GM21737 (cell line): ENCODE measurements at regions not wholly inside any gene's neighbourhood (a gene's known extent, or its start where the extent isn't known, plus 50 kb on each side); places are given as distances from the start of the nearest gene placed in this dataset.
"Not testable (repeated sequence)": the region's sequence is repeated elsewhere in the genome, so short reads cannot be mapped to it uniquely, and the experiment has no call there.

Source experiments
- ATAC-seq: cut with Tn5 transposase; IDR thresholded peaks from one replicate; pipeline ENCODE4 v1.9.1; 2021; ENCODE audit warnings: mild to moderate bottlenecking, moderate library complexity; ENCODE audit not compliant: unreplicated experiment

GRCh38 chr3:145906301-145906700 is 254.7 kb downstream of the PLOD2 start:
- ATAC-seq = no peak

- ATAC-seq = no peak
Measured at GRCh38 chr3:145906755-145907154, 254.2 kb downstream of the PLOD2 start.

GRCh38 chr3:145911016-145911415 is 250.0 kb downstream of the PLOD2 start:
- no peak for ATAC-seq

- ATAC-seq = no peak
Measured at GRCh38 chr3:145915787-145916186, 245.2 kb downstream of the PLOD2 start.

GRCh38 chr3:145927736-145928135 is 233.2 kb downstream of the PLOD2 start:
- ATAC-seq = not testable (repeated sequence)

GRCh38 chr3:145936971-145937370 is 224.0 kb downstream of the PLOD2 start:
- ATAC-seq = no peak

- no peak for ATAC-seq
Measured at GRCh38 chr3:145939431-145939830, 221.6 kb downstream of the PLOD2 start.

GRCh38 chr3:145942052-145942451 is 218.9 kb downstream of the PLOD2 start:
- ATAC-seq = no peak

GRCh38 chr3:145943952-145944351 is 217.0 kb downstream of the PLOD2 start:
- no peak for ATAC-seq

- ATAC-seq = no peak
Measured at GRCh38 chr3:145951441-145951840, 209.5 kb downstream of the PLOD2 start.

- no peak for ATAC-seq
Measured at GRCh38 chr3:145952536-145952935, 208.4 kb downstream of the PLOD2 start.

GRCh38 chr3:145953316-145953715 is 207.7 kb downstream of the PLOD2 start:
- no peak for ATAC-seq

GRCh38 chr3:145959457-145960088 is 201.4 kb downstream of the PLOD2 start:
- no peak for ATAC-seq

- ATAC-seq = no peak
Measured at GRCh38 chr3:145963111-145963510, 197.9 kb downstream of the PLOD2 start.

GRCh38 chr3:145967043-145967442 is 193.9 kb downstream of the PLOD2 start:
- ATAC-seq = no peak

GRCh38 chr3:145971186-145971585 is 189.8 kb downstream of the PLOD2 start:
- ATAC-seq = no peak

GRCh38 chr3:145972851-145973250 is 188.1 kb downstream of the PLOD2 start:
- ATAC-seq = no peak

GRCh38 chr3:145981056-145981455 is 179.9 kb downstream of the PLOD2 start:
- ATAC-seq = no peak

GRCh38 chr3:145983101-145983500 is 177.9 kb downstream of the PLOD2 start:
- ATAC-seq = no peak
